ENCODE measurements at regions not wholly inside any gene's neighbourhood (a gene's known extent, or its start where the extent isn't known, plus 50 kb on each side); places are given as distances from the start of the nearest gene placed in this dataset.
"Not testable (repeated sequence)": the region's sequence is repeated elsewhere in the genome, so short reads cannot be mapped to it uniquely, and the experiment has no call there.

GRCh38 chr6:40159865-40160264 lies 225.6 kb upstream of the MOCS1 start:
- no peak for DNase-seq (ENCODE audit: low read depth in 1 of 2, low spot score in 1 of 2)

- no peak for DNase-seq (ENCODE audit: low read depth in 1 of 2, low spot score in 1 of 2)
Measured at GRCh38 chr6:40152701-40153436, 218.6 kb upstream of the MOCS1 start.

GRCh38 chr6:40152196-40152595 lies 217.9 kb upstream of the MOCS1 start:
- no peak for DNase-seq (ENCODE audit: low read depth in 1 of 2, low spot score in 1 of 2)

- DNase-seq (ENCODE audit: low read depth in 1 of 2, low spot score in 1 of 2), result no peak
Measured at GRCh38 chr6:40148882-40149573, 214.8 kb upstream of the MOCS1 start.

GRCh38 chr6:40146902-40147301 lies 212.6 kb upstream of the MOCS1 start:
- no peak for DNase-seq (ENCODE audit: low read depth in 1 of 2, low spot score in 1 of 2)

GRCh38 chr6:40139447-40139846 lies 205.2 kb upstream of the MOCS1 start:
- no peak for DNase-seq (ENCODE audit: low read depth in 1 of 2, low spot score in 1 of 2)

GRCh38 chr6:40138273-40138720 lies 204.0 kb upstream of the MOCS1 start:
- DNase-seq (ENCODE audit: low read depth in 1 of 2, low spot score in 1 of 2), result no peak

GRCh38 chr6:40135491-40136072 lies 201.3 kb upstream of the MOCS1 start:
- DNase-seq (ENCODE audit: low read depth in 1 of 2, low spot score in 1 of 2), result no peak

- not testable (repeated sequence) for DNase-seq (ENCODE audit: low read depth in 1 of 2, low spot score in 1 of 2)
Measured at GRCh38 chr6:40133981-40134380, 199.7 kb upstream of the MOCS1 start.

- DNase-seq (ENCODE audit: low read depth in 1 of 2, low spot score in 1 of 2), result no peak
Measured at GRCh38 chr6:40131675-40132074, 197.4 kb upstream of the MOCS1 start.

- DNase-seq (ENCODE audit: low read depth in 1 of 2, low spot score in 1 of 2), result no peak
Measured at GRCh38 chr6:40128127-40128526, 193.9 kb upstream of the MOCS1 start.

- no peak for DNase-seq (ENCODE audit: low read depth in 1 of 2, low spot score in 1 of 2)
Measured at GRCh38 chr6:40125680-40126394, 191.6 kb upstream of the MOCS1 start.

GRCh38 chr6:40124924-40125323 lies 190.7 kb upstream of the MOCS1 start:
- no peak for DNase-seq (ENCODE audit: low read depth in 1 of 2, low spot score in 1 of 2)

- DNase-seq (ENCODE audit: low read depth in 1 of 2, low spot score in 1 of 2), result no peak
Measured at GRCh38 chr6:40116832-40117231, 182.6 kb upstream of the MOCS1 start.

- no peak for DNase-seq (ENCODE audit: low read depth in 1 of 2, low spot score in 1 of 2)
Measured at GRCh38 chr6:40112350-40112749, 178.1 kb upstream of the MOCS1 start.

- no peak for DNase-seq (ENCODE audit: low read depth in 1 of 2, low spot score in 1 of 2)
Measured at GRCh38 chr6:40108736-40109135, 174.5 kb upstream of the MOCS1 start.

- DNase-seq (ENCODE audit: low read depth in 1 of 2, low spot score in 1 of 2), result no peak
Measured at GRCh38 chr6:40106840-40107239, 172.6 kb upstream of the MOCS1 start.

- DNase-seq (ENCODE audit: low read depth in 1 of 2, low spot score in 1 of 2), result no peak
Measured at GRCh38 chr6:40098774-40099173, 164.5 kb upstream of the MOCS1 start.

- DNase-seq (ENCODE audit: low read depth in 1 of 2, low spot score in 1 of 2), result no peak
Measured at GRCh38 chr6:40097590-40097989, 163.3 kb upstream of the MOCS1 start.

- no peak for DNase-seq (ENCODE audit: low read depth in 1 of 2, low spot score in 1 of 2)
Measured at GRCh38 chr6:40083141-40083920, 149.1 kb upstream of the MOCS1 start.

Data from activated CD4-positive, alpha-beta T cell treated with anti-CD3 and anti-CD28 coated beads, Interleukin-2, amount 50 U/mL, for 24 hours (primary cell).